ENCODE measurements at regions not wholly inside any gene's neighbourhood (a gene's known extent, or its start where the extent isn't known, plus 50 kb on each side); places are given as distances from the start of the nearest gene placed in this dataset.

DNA sequence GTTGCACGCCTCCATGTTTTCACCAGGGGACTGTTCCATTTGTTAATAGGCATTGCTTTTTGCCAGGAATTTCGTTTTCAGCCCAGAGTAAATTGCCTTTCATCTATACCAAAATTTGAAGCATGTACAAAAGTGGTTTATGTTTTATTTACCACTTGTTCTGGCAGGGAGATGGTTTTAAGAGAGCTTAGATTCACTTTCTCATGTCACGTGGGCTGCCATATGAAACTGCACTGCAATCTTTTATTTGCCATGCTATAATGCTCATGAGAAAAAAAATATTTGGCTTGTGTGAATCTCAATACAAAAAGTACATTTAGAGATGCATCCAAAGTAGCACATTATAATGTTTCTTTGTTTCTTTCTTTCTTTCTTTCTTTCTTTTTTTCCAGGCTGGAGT lies 284.1 kb upstream of the GRIA1 start:
- H3K27me3 Mint-ChIP-seq (ENCODE audit: insufficient read depth), result no peaks in the 10 kb centered on the region
- H3K4me1 Mint-ChIP-seq (ENCODE audit: low read depth), result no peaks in the 10 kb centered on the region
- no peak overlapping the region for H3K27ac Mint-ChIP-seq
- DNase-seq (ENCODE audit: low spot score), result no peak
- intact Hi-C loops (cut with micrococcal nuclease), result no loop called here
- no peak overlapping the region for H3K4me3 Mint-ChIP-seq
- peaks cover 3% of the 10 kb centered on the region for H3K9me3 Mint-ChIP-seq
- H3K36me3 Mint-ChIP-seq (ENCODE audit: low read depth), result no peaks in the 10 kb centered on the region

DNA sequence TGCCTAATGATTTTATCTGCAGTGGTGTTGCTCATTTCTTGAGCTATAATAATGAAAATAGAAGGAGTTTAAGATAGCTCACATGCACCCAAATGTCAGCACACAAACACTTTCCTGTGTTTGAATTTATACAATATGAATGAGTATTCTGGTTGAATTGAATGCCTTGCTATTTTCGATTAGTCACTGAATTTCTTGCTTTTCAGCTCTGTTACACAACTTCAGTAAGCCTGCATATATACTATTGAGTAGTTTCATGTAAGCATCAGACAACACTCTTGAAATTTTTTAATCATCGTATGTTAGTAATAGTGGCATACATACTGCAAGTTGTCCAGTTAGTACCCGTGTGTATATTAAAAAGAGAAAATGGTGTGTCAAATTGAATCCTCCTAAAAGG lies 281.5 kb upstream of the GRIA1 start:
- intact Hi-C loops (cut with micrococcal nuclease), result no loop called here
- DNase-seq (ENCODE audit: low spot score), result no peak
- Mint-ChIP-seq H3K9me3 (peaks cover 4% of the 10 kb centered on the region), H3K36me3 (ENCODE audit: low read depth) (no peaks in the 10 kb centered on the region), H3K4me3 (no peak overlapping the region), H3K27me3 (ENCODE audit: insufficient read depth) (no peaks in the 10 kb centered on the region), H3K4me1 (ENCODE audit: low read depth) (no peaks in the 10 kb centered on the region), H3K27ac (no peak overlapping the region)

DNA sequence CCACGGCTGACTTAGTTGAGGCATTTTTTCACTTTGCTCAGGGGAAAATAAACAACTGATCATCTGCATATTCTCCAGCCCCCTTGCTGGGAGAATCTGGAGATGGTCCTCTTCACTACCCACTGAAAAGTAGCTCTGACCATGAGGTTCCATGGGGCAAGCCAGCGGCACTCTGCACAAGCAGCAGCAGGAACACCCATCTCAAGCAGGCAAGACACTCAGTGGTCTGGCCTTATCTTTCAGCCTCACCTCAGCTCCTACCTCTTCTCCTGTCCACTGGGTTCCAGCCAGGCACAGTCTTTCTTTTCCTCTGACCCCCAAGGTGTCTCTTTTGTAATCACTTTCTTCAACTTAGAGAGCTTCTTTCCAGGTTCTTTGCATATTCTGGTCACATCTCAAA lies 280.8 kb upstream of the GRIA1 start:
- no peaks in the 10 kb centered on the region for H3K4me1 Mint-ChIP-seq (ENCODE audit: low read depth)
- H3K36me3 Mint-ChIP-seq (ENCODE audit: low read depth), result no peaks in the 10 kb centered on the region
- intact Hi-C loops (cut with micrococcal nuclease), result no loop called here
- DNase-seq (ENCODE audit: low spot score), result no peak
- peaks cover 6% of the 10 kb centered on the region for H3K9me3 Mint-ChIP-seq
- H3K4me3 Mint-ChIP-seq, result no peak overlapping the region
- H3K27ac Mint-ChIP-seq, result no peak overlapping the region
- H3K27me3 Mint-ChIP-seq (ENCODE audit: insufficient read depth), result no peaks in the 10 kb centered on the region

DNA sequence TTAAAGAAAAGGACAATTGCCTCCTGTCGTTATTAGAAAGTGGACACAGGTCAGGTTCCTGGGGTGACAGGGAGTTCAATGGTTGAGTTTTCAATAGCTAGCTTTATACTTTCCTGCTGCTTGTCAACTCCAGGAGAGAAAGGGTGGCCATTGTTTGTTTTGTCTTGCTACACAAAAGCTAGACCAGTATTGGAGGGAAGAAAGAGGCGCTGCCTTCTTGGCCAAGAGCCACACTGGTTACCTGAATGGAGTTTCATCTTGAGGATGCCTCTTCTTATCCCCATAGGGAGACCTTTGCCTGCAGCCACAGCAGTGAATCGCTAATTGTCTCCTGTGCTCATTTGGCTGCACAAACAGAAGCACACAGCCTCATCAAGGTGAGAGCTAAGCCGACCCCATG lies 279.4 kb upstream of the GRIA1 start:
- Mint-ChIP-seq H3K9me3 (peaks cover 11% of the 10 kb centered on the region), H3K27ac (no peak overlapping the region), H3K4me3 (no peak overlapping the region), H3K4me1 (ENCODE audit: low read depth) (no peaks in the 10 kb centered on the region), H3K36me3 (ENCODE audit: low read depth) (no peaks in the 10 kb centered on the region), H3K27me3 (ENCODE audit: insufficient read depth) (no peaks in the 10 kb centered on the region)
- intact Hi-C loops (cut with micrococcal nuclease), result no loop called here
- no peak for DNase-seq (ENCODE audit: low spot score)

DNA sequence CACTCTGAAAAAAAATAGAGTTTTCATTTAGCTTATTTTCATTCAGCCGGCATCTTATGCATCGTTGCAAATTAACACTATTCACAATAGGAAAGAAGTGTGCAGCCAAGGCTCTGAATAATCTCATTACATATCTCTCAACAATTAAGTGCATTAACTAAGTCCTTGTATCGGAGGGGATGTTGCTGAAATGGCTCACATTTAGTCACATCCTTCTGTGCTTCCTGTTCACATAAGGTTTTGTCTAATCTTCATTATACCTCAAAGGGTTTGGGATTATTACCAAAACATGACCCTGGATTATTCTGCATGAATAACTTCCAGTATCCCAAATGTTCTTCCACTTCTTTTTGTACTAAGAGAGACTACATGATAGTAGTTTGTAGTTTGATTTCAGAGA lies 278.0 kb upstream of the GRIA1 start:
- DNase-seq (ENCODE audit: low spot score), result no peak

DNA sequence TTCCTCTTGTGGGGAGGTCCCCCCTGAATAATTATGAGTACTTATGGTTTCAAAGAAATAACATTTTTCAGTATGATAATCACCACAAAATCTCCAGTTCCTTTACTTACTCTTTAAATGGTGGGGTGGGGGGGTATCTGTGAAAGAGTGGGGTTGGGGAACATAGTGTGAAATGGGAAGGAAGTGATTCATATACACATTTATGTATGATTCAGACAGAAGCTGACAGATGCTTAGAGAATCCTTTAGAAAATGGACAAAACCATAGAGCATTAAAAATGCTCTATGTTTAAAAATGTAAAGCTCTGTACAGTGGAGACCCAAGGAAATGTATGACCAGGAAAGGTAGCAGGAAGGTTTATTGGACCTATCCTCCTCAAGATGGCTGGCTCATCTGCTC lies 267.5 kb upstream of the GRIA1 start:
- Mint-ChIP-seq H3K27ac (no peak overlapping the region), H3K4me1 (ENCODE audit: low read depth) (no peaks in the 10 kb centered on the region), H3K27me3 (ENCODE audit: insufficient read depth) (no peaks in the 10 kb centered on the region), H3K9me3 (peaks cover 11% of the 10 kb centered on the region), H3K4me3 (no peak overlapping the region), H3K36me3 (ENCODE audit: low read depth) (no peaks in the 10 kb centered on the region)
- intact Hi-C loops (cut with micrococcal nuclease), result no loop called here
- no peak for DNase-seq (ENCODE audit: low spot score)

More for the DNA sequence above, 278.0 kb upstream of the GRIA1 start:
- Mint-ChIP-seq H3K27ac (no peak overlapping the region), H3K4me3 (no peak overlapping the region), H3K9me3 (peaks cover 16% of the 10 kb centered on the region), H3K4me1 (ENCODE audit: low read depth) (no peaks in the 10 kb centered on the region), H3K27me3 (ENCODE audit: insufficient read depth) (no peaks in the 10 kb centered on the region), H3K36me3 (ENCODE audit: low read depth) (no peaks in the 10 kb centered on the region)
- intact Hi-C loops (cut with micrococcal nuclease), result no loop called here

DNA sequence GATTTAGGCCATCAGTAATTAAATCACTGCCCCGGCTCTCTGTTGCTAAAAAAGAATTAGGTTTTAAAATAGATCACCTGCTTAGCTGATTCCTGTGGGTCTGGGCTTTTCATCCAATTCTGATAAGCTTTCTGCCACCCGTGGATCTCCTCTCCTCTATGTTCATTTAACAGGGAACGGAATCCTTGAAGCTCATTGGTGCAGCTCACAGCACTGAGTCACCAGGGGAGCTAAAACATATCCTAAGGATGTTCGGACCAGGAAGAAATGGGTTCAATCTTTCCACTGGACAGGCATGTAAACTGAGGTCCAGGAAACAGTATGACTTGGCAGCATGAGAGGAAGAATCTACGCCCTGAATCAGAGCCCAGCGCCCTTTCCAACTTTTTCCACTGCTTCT lies 267.1 kb upstream of the GRIA1 start:
- no peak overlapping the region for H3K27ac Mint-ChIP-seq
- no peaks in the 10 kb centered on the region for H3K27me3 Mint-ChIP-seq (ENCODE audit: insufficient read depth)
- H3K9me3 Mint-ChIP-seq, result peaks cover 9% of the 10 kb centered on the region
- intact Hi-C loops (cut with micrococcal nuclease), result no loop called here
- no peaks in the 10 kb centered on the region for H3K36me3 Mint-ChIP-seq (ENCODE audit: low read depth)
- DNase-seq (ENCODE audit: low spot score), result no peak
- H3K4me1 Mint-ChIP-seq (ENCODE audit: low read depth), result no peaks in the 10 kb centered on the region
- H3K4me3 Mint-ChIP-seq, result no peak overlapping the region

DNA sequence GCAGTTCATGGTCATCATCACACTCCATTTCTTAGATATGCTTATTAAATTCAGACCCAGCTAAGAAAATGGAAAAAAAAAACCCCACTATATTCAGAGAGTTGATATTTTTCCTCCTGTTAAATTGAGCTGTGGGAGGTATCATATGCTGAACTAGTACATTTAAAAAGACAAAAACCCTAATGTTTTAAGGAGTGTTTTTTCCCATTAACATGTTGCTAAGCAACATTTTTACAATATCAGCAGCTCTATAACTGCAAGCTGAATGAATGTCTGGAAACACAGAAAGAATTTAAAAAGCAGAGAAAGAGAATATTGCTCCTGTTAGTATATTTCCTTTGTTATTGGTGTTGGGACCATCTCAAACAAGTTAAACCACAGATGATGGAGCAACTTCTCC lies 265.8 kb upstream of the GRIA1 start:
- Mint-ChIP-seq H3K27me3 (ENCODE audit: insufficient read depth) (no peaks in the 10 kb centered on the region), H3K27ac (no peak overlapping the region), H3K9me3 (peaks cover 6% of the 10 kb centered on the region), H3K36me3 (ENCODE audit: low read depth) (no peaks in the 10 kb centered on the region), H3K4me3 (no peak overlapping the region), H3K4me1 (ENCODE audit: low read depth) (no peaks in the 10 kb centered on the region)
- intact Hi-C loops (cut with micrococcal nuclease), result no loop called here
- no peak for DNase-seq (ENCODE audit: low spot score)

DNA sequence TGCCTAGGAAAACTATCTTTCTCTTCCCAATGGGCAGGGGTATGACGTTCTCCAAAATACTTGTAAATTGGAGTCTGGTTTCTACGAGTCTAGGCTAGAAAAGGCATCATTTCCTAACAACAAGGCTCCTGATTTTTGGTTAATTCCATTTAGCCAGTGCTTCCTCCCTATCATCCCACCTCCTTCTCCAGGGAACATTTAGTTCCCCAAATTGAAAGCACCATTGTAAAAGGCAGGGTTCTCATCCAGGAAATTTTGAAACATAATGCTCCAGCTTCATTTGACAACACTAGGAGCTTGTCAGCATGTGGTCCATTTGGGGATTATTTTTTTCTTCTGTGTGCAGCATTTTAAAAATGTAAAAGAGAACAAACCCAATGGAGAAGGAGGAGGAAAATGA lies 256.5 kb upstream of the GRIA1 start:
- Mint-ChIP-seq H3K4me1 (ENCODE audit: low read depth) (no peaks in the 10 kb centered on the region), H3K36me3 (ENCODE audit: low read depth) (no peaks in the 10 kb centered on the region), H3K27me3 (ENCODE audit: insufficient read depth) (no peaks in the 10 kb centered on the region), H3K27ac (no peak overlapping the region), H3K4me3 (no peak overlapping the region), H3K9me3 (peaks cover 13% of the 10 kb centered on the region)
- DNase-seq (ENCODE audit: low spot score), result no peak
- intact Hi-C loops (cut with micrococcal nuclease), result no loop called here

DNA sequence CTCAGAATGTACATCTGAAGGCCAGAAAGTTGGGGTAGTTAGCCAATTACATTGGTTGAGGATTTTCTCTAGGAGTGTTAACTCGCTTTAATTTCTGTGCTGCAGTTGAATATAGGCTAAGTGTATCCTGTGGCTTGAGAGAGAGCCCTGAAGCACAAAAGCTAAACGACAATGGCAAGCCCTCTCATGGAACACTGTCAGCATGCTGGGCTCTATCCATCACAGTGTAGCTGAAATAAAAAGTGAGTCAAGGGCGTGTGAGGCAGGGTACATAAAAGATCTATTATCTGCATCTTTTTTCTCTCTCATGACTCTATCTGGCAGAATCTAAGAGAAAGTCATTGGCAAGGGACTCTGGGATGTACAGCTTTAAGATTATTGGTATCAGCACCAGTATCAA lies 254.2 kb upstream of the GRIA1 start:
- no peaks in the 10 kb centered on the region for H3K36me3 Mint-ChIP-seq (ENCODE audit: low read depth)

DNA sequence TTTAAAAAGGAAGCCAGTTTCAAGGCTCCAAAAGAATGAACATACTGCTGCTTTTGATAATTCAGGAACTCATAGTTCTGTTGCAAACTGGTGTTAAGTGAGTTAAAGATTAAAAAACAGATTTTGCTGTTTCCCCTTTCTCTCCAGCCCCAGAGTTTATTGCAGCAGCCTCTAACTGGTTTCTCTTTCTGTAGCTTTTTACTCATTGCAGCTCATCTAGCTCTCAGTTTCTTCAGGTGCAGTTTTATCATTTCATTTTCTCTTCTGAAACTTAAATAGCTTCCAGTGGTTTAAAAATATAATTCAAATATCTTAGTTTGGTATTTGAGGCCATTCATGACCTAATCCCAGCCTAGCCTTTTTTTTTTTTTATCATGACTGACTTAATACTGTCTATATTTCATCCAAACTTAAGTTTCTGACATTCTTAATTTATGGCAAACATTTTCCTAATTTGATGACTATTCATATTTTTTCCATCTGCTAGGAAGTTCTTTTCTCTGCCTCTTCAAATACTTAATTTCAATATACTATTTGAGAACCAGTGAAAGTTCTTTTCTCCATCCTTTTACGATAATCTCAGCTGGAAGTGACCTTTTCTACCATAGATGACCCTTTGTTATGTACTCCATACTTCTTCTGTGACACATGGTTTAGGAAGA lies 252.7 kb upstream of the GRIA1 start:
- H3K4me3 Mint-ChIP-seq, result no peak overlapping the region

More for the DNA sequence above, 254.2 kb upstream of the GRIA1 start:
- Mint-ChIP-seq H3K4me1 (ENCODE audit: low read depth) (no peaks in the 10 kb centered on the region), H3K4me3 (no peak overlapping the region), H3K9me3 (peaks cover 9% of the 10 kb centered on the region), H3K27ac (no peak overlapping the region), H3K27me3 (ENCODE audit: insufficient read depth) (no peaks in the 10 kb centered on the region)
- no peak for DNase-seq (ENCODE audit: low spot score)
- intact Hi-C loops (cut with micrococcal nuclease), result no loop called here

DNA sequence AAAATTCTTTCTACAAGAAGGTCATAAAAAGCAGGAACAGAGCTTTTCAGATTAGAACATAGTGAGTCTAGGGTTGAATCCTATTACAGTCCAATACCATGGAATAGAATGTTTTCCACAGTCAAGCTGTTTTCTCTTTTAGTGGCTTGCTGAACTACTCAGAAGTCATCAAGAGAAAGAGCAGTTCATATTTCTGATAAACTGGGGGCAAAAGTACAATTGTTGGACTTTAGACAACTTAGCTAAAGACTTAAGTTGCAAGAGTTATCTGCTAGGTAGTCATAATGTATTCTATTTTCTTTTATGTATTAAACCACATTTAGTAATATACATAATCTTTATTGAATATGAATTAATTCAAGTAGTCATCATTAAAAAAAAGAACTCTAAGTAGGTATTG lies 233.1 kb upstream of the GRIA1 start:
- Mint-ChIP-seq H3K27ac (no peak overlapping the region), H3K36me3 (ENCODE audit: low read depth) (no peaks in the 10 kb centered on the region), H3K27me3 (ENCODE audit: insufficient read depth) (no peaks in the 10 kb centered on the region), H3K4me1 (ENCODE audit: low read depth) (no peaks in the 10 kb centered on the region), H3K9me3 (peaks cover 6% of the 10 kb centered on the region), H3K4me3 (no peak overlapping the region)
- intact Hi-C loops (cut with micrococcal nuclease), result no loop called here
- no peak for DNase-seq (ENCODE audit: low spot score)

More for the DNA sequence above, 252.7 kb upstream of the GRIA1 start:
- H3K9me3 Mint-ChIP-seq, result peaks cover 6% of the 10 kb centered on the region
- H3K27ac Mint-ChIP-seq, result no peak overlapping the region
- H3K4me1 Mint-ChIP-seq (ENCODE audit: low read depth), result no peaks in the 10 kb centered on the region
- no peaks in the 10 kb centered on the region for H3K27me3 Mint-ChIP-seq (ENCODE audit: insufficient read depth)
- no peaks in the 10 kb centered on the region for H3K36me3 Mint-ChIP-seq (ENCODE audit: low read depth)
- DNase-seq (ENCODE audit: low spot score), result no peak
- intact Hi-C loops (cut with micrococcal nuclease), result no loop called here

DNA sequence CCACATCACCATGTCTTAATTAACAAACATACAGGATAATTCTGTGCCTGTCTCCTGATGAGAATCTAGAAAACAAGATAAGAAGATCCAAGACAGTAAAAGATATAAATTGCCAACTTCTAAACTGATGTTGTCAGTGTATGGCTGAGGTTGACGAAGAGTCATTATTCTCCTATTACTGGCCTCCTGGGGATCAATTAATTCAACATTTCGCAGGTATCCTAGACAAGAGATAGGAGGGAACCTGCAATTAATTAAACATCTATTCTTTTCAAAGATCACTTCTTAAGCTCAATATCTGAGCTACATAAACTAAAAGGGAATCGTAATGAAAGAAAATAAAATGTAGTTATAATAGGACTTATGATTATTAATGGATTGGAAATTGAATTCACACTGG lies 232.0 kb upstream of the GRIA1 start:
- H3K36me3 Mint-ChIP-seq (ENCODE audit: low read depth), result no peaks in the 10 kb centered on the region
- no peaks in the 10 kb centered on the region for H3K27me3 Mint-ChIP-seq (ENCODE audit: insufficient read depth)
- no peak for DNase-seq (ENCODE audit: low spot score)
- H3K9me3 Mint-ChIP-seq, result peaks cover under 1% of the 10 kb centered on the region
- intact Hi-C loops (cut with micrococcal nuclease), result no loop called here
- H3K4me3 Mint-ChIP-seq, result no peak overlapping the region
- H3K27ac Mint-ChIP-seq, result no peak overlapping the region
- H3K4me1 Mint-ChIP-seq (ENCODE audit: low read depth), result no peaks in the 10 kb centered on the region

DNA sequence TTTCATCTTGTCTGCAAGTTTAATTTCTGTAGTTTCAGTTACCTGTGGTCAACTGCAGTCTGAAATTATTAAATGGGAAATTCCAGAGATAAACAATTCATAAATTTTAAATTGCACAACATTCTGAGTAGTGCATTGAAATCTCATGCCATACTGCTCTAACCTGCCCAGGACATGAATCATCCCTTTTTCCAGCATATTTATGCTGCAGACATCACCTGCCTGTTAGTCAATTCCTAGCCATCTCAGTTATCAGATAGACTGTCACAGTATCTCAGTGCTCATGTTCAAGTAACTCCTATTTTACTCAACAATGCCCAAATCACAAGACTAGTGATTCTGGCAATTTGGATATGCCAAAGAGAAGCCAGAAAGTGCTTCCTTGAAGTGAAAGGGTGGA lies 223.0 kb upstream of the GRIA1 start:
- no peak overlapping the region for H3K27ac Mint-ChIP-seq
- H3K4me1 Mint-ChIP-seq (ENCODE audit: low read depth), result no peaks in the 10 kb centered on the region
- intact Hi-C loops (cut with micrococcal nuclease), result no loop called here

More for the DNA sequence above, 223.0 kb upstream of the GRIA1 start:
- DNase-seq (ENCODE audit: low spot score), result no peak
- H3K27me3 Mint-ChIP-seq (ENCODE audit: insufficient read depth), result no peaks in the 10 kb centered on the region
- H3K36me3 Mint-ChIP-seq (ENCODE audit: low read depth), result no peaks in the 10 kb centered on the region
- H3K4me3 Mint-ChIP-seq, result no peak overlapping the region
- H3K9me3 Mint-ChIP-seq, result peaks cover 4% of the 10 kb centered on the region
